GM21360 (cell line): ENCODE measurements at regions not wholly inside any gene's neighbourhood (a gene's known extent, or its start where the extent isn't known, plus 50 kb on each side); places are given as distances from the start of the nearest gene placed in this dataset.

Experiments
- ATAC-seq: cut with Tn5 transposase; IDR thresholded peaks from one replicate; pipeline ENCODE4 v1.9.1; 2021; ENCODE audit warnings: mild to moderate bottlenecking, moderate library complexity; ENCODE audit not compliant: unreplicated experiment

DNA sequence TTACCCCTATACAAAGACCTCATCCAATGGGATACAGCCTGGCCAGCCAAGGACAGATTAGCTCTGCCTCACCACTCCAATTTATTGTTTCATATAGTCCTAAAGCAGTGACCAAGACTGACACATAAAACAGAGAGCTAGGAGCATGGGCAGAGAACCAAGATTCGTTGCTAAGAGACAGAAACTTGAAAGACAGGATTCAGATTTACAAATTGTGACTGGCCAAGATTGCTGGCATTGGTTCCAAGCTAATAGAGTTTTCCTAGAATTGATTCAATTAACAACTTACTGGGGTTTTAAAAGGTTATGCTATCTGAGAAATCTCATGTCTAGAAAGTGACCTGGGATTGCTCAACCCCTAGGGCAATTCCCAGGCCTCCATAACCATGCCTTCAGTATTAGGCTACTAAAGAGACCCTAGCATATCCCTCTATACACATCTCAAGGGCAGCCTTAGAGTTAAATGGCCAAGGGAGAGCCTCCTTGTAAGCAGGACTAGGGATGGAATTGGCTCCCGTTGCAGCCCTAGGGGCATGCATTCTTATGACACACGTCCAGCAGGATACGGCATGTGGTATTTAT is 75.6 kb downstream of the ICOS start:
- ATAC-seq, result no peak

- no peak for ATAC-seq
These were observed 78.7 kb downstream of the ICOS start for GRCh38 chr2:204015118-204015843.

DNA sequence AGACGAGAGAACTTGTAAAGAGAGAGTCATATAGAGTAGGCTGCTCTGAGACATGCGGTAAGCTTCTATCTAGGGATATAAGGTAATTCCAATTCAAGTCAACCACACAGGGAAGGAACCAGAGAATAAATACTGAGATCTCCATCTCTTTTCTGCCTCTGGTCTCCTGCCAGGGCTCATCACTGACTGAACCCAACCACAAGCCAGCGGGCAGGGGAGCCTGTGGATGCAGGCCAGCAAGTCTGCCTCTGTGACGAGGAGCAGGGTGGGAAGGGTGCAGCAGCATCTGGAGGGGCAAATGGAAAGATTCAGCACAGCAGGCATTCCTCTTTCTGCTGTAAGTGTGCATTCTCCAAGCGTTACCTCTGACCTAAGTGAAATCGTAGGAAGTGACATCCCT is 82.2 kb downstream of the ICOS start:
- ATAC-seq, result no peak

DNA sequence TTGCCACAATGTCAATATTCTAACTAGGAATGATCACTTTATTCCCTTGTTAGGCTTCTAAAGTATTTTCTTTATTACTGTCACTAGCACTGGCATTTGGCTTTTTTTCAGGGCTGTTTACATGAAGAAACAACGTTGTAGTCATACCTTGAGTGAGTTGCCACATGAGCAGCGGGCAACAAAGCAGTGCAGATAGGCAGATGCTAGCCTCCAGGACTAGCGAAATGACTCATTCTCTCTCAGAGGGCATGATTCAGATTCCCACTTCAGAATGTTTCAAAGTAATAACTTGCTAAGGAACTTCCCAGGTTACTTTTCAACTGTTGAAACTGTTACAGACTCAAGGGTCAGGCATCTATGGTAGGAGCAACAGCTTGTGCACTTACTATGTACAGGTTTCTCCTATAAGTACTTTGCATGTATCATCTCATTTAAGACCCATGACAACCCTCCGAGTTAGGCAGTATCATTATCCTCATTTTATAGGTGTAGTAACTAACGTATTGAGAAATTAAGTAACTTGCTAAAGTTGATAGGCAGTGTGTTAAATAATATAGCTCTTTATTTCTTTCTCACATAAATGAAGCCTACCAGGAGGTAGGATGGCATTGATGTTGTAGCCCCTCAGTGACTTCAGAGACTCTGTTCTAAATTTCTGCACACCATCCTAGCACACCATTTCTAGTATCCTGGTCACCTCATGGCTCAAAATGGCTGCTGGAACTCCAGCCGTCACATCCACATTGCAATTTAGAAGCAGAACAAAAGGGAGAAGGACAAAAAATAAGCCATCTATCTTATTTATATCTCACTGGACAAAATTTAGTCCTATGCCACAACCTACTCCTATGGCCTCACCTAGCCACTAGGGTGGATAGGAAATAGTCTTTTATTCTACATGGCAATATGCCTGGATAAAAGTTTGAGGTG is 83.3 kb downstream of the ICOS start:
- ATAC-seq, result peak; percentile 49

- no peak for ATAC-seq
These were observed 84.9 kb downstream of the ICOS start for GRCh38 chr2:204021290-204022081.

DNA sequence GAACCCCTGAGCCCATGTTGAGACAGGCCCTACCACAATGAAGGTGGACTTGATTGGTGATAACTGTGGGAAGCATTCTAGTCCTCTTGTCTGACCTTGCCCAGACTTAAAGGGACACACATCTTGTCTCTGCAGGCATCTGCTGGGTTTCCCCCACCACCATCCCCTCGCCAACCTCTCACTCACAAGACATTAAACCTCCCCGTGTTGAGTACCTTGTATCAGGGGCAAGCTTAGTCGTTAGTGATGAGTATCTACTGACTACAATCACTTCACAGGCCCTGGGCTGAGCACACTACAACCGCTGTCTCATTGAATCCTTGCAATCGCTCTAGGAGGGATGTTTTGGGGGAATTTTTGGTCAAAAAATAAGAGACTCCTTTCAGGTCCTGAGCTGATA is 86.0 kb downstream of the ICOS start:
- no peak for ATAC-seq

GRCh38 chr2:204023088-204023487 is 86.5 kb downstream of the ICOS start:
- ATAC-seq, result no peak

GRCh38 chr2:204024503-204024902 is 87.9 kb downstream of the ICOS start:
- ATAC-seq, result no peak

GRCh38 chr2:204024906-204025475 is 88.4 kb downstream of the ICOS start:
- ATAC-seq, result no peak

DNA sequence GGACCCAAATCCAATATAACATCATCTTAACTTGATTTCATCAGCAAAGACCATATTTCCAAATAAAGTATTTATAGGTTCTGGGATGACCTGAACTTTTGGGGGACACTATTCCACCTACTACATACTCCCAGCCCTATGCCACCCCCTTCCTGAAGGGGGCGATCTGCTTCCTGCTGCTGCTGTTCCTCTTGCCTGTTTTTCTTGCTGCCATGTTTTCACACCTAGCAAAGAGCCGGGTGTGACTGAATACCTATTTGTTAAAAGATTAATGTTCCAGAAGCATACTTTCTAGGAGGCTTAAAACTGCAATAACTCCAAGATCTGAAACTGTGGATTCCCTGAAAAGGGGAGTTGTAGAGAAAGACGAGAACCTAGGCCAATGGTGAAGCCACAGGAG is 89.7 kb downstream of the ICOS start:
- no peak for ATAC-seq

DNA sequence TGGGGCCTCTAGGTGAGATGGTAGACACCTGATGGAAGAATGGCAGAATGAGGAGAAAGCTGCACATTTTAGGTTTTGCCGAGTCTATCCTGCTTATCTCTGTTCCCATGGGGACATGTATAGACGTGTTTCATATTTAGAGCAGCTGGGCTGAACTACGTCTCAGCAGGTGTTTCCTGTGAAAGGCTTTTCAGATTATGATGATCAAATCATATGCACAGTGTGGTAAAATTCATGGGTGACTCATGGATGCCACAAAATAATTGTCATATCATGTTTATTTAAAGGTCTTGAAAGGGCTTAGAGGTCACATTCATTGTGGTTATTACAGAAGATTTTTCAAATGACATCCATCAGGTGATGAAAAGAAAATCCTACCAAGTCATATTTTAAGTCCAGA is 90.5 kb downstream of the ICOS start:
- peak; percentile 90 for ATAC-seq

GRCh38 chr2:204030322-204030721 is 93.8 kb downstream of the ICOS start:
- no peak for ATAC-seq

- no peak for ATAC-seq
These were observed 94.5 kb downstream of the ICOS start for GRCh38 chr2:204031056-204031455.

DNA sequence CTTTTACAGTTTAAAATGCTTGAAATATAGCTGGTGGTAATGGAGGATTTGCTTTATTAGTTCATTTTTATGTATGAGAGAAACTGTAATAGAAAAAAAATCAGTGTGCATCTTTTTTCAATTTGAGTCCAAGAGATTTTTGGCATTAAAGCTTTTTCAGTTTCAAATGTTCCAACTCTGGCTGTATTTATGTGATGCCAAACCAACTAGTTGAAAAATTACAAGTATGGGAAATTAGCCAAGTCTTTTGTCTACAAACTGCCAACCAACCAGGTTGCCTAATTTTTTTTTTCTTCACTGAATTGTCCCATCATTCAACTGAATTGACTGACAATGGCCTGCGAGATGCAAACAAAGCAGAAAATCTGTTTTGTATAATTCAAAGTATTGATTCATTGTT is 95.7 kb downstream of the ICOS start:
- ATAC-seq, result no peak

GRCh38 chr2:204033611-204034495 is 97.3 kb downstream of the ICOS start:
- ATAC-seq, result no peak

DNA sequence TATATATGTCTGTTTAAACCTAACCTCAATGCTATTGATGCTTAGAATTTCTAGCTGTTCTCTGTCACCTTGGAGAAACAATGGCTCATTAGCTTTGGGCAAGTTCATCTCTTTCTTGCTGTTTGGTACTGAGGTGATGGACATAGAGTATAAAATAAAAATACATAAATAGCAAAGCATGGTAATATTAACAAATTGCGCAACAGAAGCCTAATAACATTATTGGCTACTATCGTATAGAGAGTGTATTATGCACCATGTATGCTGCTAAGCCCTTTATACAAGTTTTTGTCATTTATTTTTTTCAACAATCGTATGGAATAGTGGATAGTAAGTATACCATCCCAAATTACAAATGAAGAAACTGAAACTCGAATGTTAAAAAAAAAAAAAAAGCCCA is 100.1 kb downstream of the ICOS start:
- no peak for ATAC-seq

- no peak for ATAC-seq
These were observed 100.7 kb downstream of the ICOS start for GRCh38 chr2:204037286-204037685.

DNA sequence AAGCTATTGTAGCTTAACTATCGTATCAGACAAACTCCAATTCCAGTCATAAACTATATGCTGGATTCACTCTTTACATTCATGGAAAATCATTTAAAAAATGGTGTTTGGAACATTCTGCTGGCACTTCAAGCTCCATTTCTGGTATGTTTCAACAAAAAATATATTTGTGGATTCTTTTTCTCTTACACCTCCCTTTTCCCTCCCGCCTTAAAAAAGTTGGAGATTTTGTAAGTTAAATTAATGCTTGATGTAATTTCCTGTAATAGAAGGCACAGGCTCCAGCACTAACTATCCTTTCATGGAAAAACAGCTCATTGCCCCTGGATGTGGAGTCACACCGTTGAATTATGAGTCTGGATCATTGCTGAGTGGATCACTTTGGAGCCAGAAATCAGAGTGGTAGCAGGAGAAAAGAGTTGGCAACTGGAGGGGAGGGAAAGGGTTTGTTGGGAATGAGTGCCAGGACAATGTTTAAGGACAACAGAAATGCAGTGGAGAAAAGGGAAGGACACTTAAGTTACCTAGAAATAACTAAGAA is 102.8 kb downstream of the ICOS start:
- no peak for ATAC-seq

- ATAC-seq, result no peak
These were observed 103.5 kb downstream of the ICOS start for GRCh38 chr2:204040016-204040415.
